Hematopoietic multipotent progenitor cell treated with erythropoietin and hydrocortisone succinate and interleukin-3 and kit ligand, for 4 days (in vitro differentiated cells): ENCODE measurements at regions not wholly inside any gene's neighbourhood (a gene's known extent, or its start where the extent isn't known, plus 50 kb on each side); places are given as distances from the start of the nearest gene placed in this dataset.
"Not testable (repeated sequence)": the region's sequence is repeated elsewhere in the genome, so short reads cannot be mapped to it uniquely, and the experiment has no call there.

ENCODE experiments used
- DNase-seq: peaks from one replicate; pipeline ENCODE4 v3.0.0-alpha.2; 2015

GRCh38 chr3:18119866-18120265 lies 305.3 kb downstream of the SATB1 start:
- DNase-seq = no peak

GRCh38 chr3:18114894-18115293 lies 310.2 kb downstream of the SATB1 start:
- no peak for DNase-seq

- DNase-seq = no peak
Measured at GRCh38 chr3:18113417-18113816, 311.7 kb downstream of the SATB1 start.

- no peak for DNase-seq
Measured at GRCh38 chr3:18112674-18113375, 312.3 kb downstream of the SATB1 start.

- peak; percentile 57 for DNase-seq
Measured at GRCh38 chr3:18111796-18112232, 313.3 kb downstream of the SATB1 start.

GRCh38 chr3:18103591-18103990 lies 321.5 kb downstream of the SATB1 start:
- no peak for DNase-seq

GRCh38 chr3:18100121-18100520 lies 325.0 kb downstream of the SATB1 start:
- DNase-seq = peak; percentile 46

GRCh38 chr3:18099611-18100010 lies 325.5 kb downstream of the SATB1 start:
- no peak for DNase-seq

- DNase-seq = peak; percentile 29
Measured at GRCh38 chr3:18098960-18099587, 326.1 kb downstream of the SATB1 start.

GRCh38 chr3:18097989-18098388 lies 327.1 kb downstream of the SATB1 start:
- no peak for DNase-seq

GRCh38 chr3:18097473-18097872 lies 327.7 kb downstream of the SATB1 start:
- no peak for DNase-seq

- DNase-seq = no peak
Measured at GRCh38 chr3:18092726-18093125, 332.4 kb downstream of the SATB1 start.

GRCh38 chr3:18090377-18090776 lies 334.8 kb downstream of the SATB1 start:
- DNase-seq = no peak

- DNase-seq = peak; percentile 60
Measured at GRCh38 chr3:18087988-18088387, 337.2 kb downstream of the SATB1 start.

GRCh38 chr3:18086760-18087159 lies 338.4 kb downstream of the SATB1 start:
- DNase-seq = no peak

- DNase-seq = no peak
Measured at GRCh38 chr3:18086078-18086477, 339.1 kb downstream of the SATB1 start.

- no peak for DNase-seq
Measured at GRCh38 chr3:18085429-18085828, 339.7 kb downstream of the SATB1 start.

GRCh38 chr3:18083273-18083590 lies 340.8 kb upstream of the TBC1D5 start:
- DNase-seq = not testable (repeated sequence)

- DNase-seq = no peak
Measured at GRCh38 chr3:18082551-18083272, 340.3 kb upstream of the TBC1D5 start.

- DNase-seq = peak; percentile 62
Measured at GRCh38 chr3:18080198-18080689, 337.8 kb upstream of the TBC1D5 start.

GRCh38 chr3:18079739-18080138 lies 337.3 kb upstream of the TBC1D5 start:
- DNase-seq = peak; percentile 86

- no peak for DNase-seq
Measured at GRCh38 chr3:18079062-18079461, 336.6 kb upstream of the TBC1D5 start.

- DNase-seq = peak; percentile 37
Measured at GRCh38 chr3:18077128-18077840, 334.9 kb upstream of the TBC1D5 start.
